HUES48 (cell line): ENCODE measurements at regions not wholly inside any gene's neighbourhood (a gene's known extent, or its start where the extent isn't known, plus 50 kb on each side); places are given as distances from the start of the nearest gene placed in this dataset.

Experiments
- H3K27ac ChIP-seq: one replicate; pipeline ENCODE4 v1.7.0; 2013; ENCODE audit warnings: low read depth, low read length, inconsistent platforms
- H3K27me3 ChIP-seq: 2 replicates; pipeline ENCODE4 v1.6.1; 2013; ENCODE audit warnings: mild to moderate bottlenecking, low read length; ENCODE audit not compliant: control insufficient read depth, insufficient read depth
- H3K36me3 ChIP-seq: 2 replicates; pipeline ENCODE4 v1.6.1; 2013; ENCODE audit warnings: low read length; ENCODE audit not compliant: control insufficient read depth, insufficient read depth
- H3K4me1 ChIP-seq: 2 replicates; pipeline ENCODE4 v1.6.1; 2013; ENCODE audit warnings: mild to moderate bottlenecking, low read length; ENCODE audit not compliant: control insufficient read depth, insufficient read depth
- H3K4me3 ChIP-seq: 2 replicates; pipeline ENCODE4 v1.5.1; 2013; ENCODE audit warnings: mild to moderate bottlenecking, low read depth, low read length
- H3K9ac ChIP-seq: 2 replicates; pipeline ENCODE4 v1.6.1; 2013; ENCODE audit warnings: mild to moderate bottlenecking, low read depth, low read length, moderate library complexity
- H3K9me3 ChIP-seq: 2 replicates; pipeline ENCODE4 v1.6.1; 2013; ENCODE audit warnings: low read length; ENCODE audit not compliant: control insufficient read depth, insufficient read depth

DNA sequence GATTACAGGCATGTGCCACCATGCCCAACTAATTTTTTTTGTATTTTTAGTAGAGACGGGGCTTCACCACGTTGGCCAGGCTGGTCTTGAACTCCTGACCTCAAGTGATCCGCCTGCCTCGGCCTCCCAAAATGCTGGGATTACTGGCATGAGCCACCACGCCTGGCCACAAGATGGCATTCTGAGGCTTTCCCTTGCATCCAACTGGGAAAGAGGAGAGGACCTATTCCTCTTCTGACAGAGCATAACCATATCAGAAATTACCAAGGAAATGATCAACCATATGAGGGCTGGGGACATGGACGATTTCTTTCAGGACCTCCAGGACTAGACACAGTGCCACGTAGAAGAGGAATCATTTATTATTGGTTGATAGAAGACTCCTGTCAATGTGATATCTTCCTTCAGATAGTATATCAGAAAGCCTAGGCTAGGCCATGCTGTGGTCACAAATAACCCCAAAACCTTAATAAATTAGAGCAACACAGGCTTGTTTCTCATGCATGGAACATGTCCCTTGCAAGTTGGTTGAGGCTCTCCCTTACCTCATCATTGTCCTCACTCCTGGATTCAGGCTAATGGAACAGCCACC, 372.3 kb upstream of the IL12A start:
- no peak overlapping the region for H3K9ac ChIP-seq
- no peaks in the 10 kb centered on the region for H3K27me3 ChIP-seq
- H3K27ac ChIP-seq = no peak overlapping the region
- H3K9me3 ChIP-seq = no peaks in the 10 kb centered on the region
- no peak overlapping the region for H3K4me3 ChIP-seq
- H3K36me3 ChIP-seq = no peaks in the 10 kb centered on the region
- peaks cover 9% of the 10 kb centered on the region; the same call in 1 of the 2 replicates for H3K4me1 ChIP-seq

DNA sequence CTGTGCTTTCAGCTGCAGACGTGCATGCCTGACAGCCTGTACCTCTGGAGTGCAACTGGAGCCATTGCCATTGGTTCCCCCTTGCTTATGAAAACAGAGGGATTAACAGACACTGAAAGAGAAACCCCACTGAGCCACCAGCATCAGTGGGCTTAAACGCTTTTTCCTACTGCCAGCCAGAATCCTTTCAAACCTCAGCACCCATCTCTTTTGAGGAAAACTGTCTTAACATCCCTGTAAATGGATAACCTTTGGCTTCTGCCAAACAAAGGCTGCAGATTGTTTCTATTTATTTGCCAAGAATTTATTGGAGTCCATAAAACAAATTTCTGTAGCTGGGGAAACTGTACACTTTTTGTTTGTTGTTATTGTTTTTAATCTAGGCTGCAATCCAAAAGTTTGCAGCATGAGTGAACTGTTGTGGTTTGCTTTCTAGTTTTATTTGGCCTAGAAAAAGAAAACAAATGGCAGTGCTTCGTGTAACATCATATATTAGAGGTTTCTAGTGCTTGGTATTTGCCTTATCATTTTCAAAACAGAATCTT, 369.2 kb upstream of the IL12A start:
- Histone ChIP-seq H3K27ac (no peak overlapping the region), H3K27me3 (no peaks in the 10 kb centered on the region), H3K9ac (no peak overlapping the region), H3K36me3 (no peaks in the 10 kb centered on the region), H3K4me3 (no peak overlapping the region), H3K4me1 (peaks cover 9% of the 10 kb centered on the region; the same call in 1 of the 2 replicates), H3K9me3 (no peaks in the 10 kb centered on the region)

DNA sequence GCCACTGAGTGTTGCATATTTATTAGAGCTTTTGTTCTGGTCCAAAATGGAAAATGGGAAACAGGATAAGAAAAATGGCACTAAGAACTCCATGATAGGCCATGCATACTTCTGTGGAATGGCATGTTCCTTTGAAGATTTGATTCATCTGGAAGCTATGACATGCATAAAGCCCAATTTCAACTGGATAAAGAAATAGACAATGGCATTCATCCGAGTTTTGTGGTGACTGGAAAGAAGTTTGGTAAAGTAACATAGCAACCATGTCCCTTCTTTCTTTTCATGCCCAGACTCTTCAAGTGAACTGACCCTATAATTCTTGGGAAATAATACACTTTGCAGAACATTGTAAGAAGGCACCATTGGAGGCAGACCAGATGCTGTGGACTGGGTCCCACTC, 368.4 kb upstream of the IL12A start:
- Histone ChIP-seq H3K36me3 (no peaks in the 10 kb centered on the region), H3K4me3 (no peak overlapping the region), H3K4me1 (peaks cover 9% of the 10 kb centered on the region; the same call in 1 of the 2 replicates), H3K27ac (no peak overlapping the region), H3K9me3 (no peaks in the 10 kb centered on the region), H3K27me3 (no peaks in the 10 kb centered on the region), H3K9ac (no peak overlapping the region)

DNA sequence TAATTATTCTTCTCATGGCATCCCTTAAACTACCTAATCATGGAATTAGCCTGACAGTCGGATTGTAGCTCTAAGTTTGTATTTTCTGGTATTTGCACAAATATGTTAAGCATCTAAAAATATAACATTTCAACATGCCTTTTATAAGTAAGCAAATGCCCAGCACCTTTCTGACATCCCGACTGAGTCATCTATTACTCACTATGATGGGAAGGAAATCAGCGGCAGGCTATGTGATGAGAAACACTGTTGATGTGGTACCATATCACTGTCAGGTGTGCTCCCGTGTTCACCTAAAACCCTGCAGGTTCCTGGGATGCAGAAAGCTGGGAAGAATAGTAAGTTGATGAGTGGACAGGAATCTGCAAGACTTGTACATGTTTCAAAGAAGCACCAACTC, 367.8 kb upstream of the IL12A start:
- Histone ChIP-seq H3K4me3 (no peak overlapping the region), H3K9ac (no peak overlapping the region), H3K4me1 (peaks cover 9% of the 10 kb centered on the region; the same call in 1 of the 2 replicates), H3K27ac (no peak overlapping the region), H3K9me3 (no peaks in the 10 kb centered on the region), H3K27me3 (no peaks in the 10 kb centered on the region), H3K36me3 (no peaks in the 10 kb centered on the region)

DNA sequence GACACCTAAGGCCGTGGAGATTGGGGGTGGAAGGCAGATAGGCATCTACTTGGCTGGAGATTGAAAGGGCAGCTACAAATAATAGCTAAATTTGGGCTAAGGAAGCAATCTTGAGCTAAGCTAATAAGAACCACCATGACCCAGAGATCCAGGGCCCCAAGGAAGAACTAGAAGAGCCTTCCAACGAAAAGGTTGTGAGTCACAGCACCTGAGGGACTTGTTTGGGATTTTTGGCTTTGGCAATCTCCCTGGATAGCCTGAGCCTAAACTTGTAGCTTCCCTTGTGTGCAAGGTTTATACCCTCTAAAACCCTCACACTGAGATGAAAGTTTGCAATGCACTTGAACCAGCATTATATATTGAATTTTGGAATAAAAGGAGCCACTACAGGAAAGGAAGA, 364.0 kb upstream of the IL12A start:
- no peaks in the 10 kb centered on the region for H3K9me3 ChIP-seq

DNA sequence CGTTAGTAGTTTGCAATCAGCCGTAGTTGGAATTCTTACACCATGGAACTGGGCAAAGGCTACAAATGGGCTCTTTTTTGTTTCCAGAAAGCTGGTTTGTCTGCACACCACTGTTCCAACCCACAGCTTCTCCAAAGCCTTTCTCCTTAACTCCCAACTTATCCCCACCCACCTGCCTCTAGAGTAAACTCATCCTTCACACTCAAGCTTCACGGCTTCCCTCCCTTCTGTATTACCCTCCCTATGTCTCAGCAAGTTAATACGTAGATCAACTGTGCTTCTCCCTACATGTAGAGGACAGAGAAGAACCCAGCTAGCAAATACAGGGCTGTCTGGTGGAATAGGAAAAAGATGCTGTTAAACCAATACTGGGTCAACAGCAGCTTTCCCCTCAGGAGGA, 363.0 kb upstream of the IL12A start:
- no peak overlapping the region for H3K27ac ChIP-seq
- H3K4me3 ChIP-seq = no peak overlapping the region
- H3K9ac ChIP-seq = no peak overlapping the region
- no peaks in the 10 kb centered on the region for H3K4me1 ChIP-seq
- H3K27me3 ChIP-seq = no peaks in the 10 kb centered on the region
- H3K9me3 ChIP-seq = no peaks in the 10 kb centered on the region
- H3K36me3 ChIP-seq = no peaks in the 10 kb centered on the region

More for the DNA sequence above, 364.0 kb upstream of the IL12A start:
- Histone ChIP-seq H3K9ac (no peak overlapping the region), H3K27ac (no peak overlapping the region), H3K36me3 (no peaks in the 10 kb centered on the region), H3K27me3 (no peaks in the 10 kb centered on the region), H3K4me3 (no peak overlapping the region), H3K4me1 (no peaks in the 10 kb centered on the region)

DNA sequence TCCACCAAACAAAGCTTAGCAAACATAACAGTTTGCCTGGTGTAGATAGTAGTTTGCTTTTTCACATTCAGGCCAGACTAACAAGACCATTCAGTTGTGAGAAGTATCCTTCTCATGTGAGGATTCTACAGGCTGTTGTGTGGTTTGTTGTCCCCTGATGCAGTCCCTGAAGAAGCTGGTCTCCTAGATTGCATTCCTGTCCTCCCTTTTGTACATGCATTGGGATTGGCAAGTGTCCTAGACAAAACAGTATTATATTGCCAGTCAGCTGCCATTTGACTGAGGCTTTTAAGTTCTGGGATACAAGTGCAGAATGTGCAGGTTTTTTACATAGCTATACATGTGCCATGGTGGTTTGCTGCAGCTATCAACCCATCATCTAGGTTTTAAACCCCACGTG, 362.0 kb upstream of the IL12A start:
- H3K4me3 ChIP-seq = no peak overlapping the region
- no peaks in the 10 kb centered on the region for H3K36me3 ChIP-seq
- no peak overlapping the region for H3K27ac ChIP-seq
- no peaks in the 10 kb centered on the region for H3K4me1 ChIP-seq
- no peaks in the 10 kb centered on the region for H3K9me3 ChIP-seq
- no peaks in the 10 kb centered on the region for H3K27me3 ChIP-seq
- no peak overlapping the region for H3K9ac ChIP-seq

DNA sequence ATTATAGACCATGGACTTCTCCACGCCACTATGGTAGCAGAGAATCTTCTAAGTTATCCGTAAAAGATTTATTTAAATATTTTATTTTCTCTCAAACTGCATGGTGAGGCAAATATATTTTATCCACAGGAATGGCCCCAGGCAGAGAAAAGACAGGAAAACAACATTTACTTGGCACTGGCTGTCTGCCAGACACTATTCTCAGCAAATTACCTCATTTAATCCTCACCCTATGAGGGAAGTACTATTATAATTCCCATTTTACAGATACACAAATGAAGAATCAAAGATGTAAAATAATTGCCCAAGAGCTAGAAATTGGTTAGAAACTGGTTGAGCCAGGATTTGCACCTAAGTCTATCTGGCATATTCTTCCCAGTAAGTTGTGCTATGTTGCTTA, 361.4 kb upstream of the IL12A start:
- no peak overlapping the region for H3K27ac ChIP-seq

DNA sequence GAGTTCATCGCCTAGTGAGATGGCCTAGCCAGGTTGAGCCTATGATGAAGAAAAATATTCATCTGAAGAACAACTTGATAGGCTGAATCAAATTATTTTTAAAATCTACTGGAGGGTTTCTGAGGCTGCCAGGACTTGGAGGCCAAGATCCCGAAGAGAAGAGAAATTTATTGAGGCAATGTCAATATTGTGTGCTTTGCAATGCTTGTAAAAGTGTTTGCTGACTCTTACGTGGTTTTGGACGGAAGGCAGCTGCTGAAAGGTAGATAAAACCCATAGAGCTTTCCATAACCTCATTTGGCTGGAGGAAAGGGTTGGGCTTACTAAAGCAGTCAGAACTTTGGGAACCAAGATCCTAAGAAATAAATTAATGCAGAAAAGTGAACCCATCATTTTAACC, 361.0 kb upstream of the IL12A start:
- H3K27ac ChIP-seq = no peak overlapping the region
- H3K9ac ChIP-seq = no peak overlapping the region
- no peaks in the 10 kb centered on the region for H3K36me3 ChIP-seq
- H3K4me1 ChIP-seq = 0 out of 2 replicates have a peak, but pooled peaks cover 2% of the 10 kb centered on the region
- H3K9me3 ChIP-seq = no peaks in the 10 kb centered on the region
- no peaks in the 10 kb centered on the region for H3K27me3 ChIP-seq
- H3K4me3 ChIP-seq = no peak overlapping the region

More for the DNA sequence above, 361.4 kb upstream of the IL12A start:
- Histone ChIP-seq H3K27me3 (no peaks in the 10 kb centered on the region), H3K4me1 (0 out of 2 replicates have a peak, but pooled peaks cover under 1% of the 10 kb centered on the region), H3K36me3 (no peaks in the 10 kb centered on the region), H3K9ac (no peak overlapping the region), H3K4me3 (no peak overlapping the region), H3K9me3 (no peaks in the 10 kb centered on the region)

DNA sequence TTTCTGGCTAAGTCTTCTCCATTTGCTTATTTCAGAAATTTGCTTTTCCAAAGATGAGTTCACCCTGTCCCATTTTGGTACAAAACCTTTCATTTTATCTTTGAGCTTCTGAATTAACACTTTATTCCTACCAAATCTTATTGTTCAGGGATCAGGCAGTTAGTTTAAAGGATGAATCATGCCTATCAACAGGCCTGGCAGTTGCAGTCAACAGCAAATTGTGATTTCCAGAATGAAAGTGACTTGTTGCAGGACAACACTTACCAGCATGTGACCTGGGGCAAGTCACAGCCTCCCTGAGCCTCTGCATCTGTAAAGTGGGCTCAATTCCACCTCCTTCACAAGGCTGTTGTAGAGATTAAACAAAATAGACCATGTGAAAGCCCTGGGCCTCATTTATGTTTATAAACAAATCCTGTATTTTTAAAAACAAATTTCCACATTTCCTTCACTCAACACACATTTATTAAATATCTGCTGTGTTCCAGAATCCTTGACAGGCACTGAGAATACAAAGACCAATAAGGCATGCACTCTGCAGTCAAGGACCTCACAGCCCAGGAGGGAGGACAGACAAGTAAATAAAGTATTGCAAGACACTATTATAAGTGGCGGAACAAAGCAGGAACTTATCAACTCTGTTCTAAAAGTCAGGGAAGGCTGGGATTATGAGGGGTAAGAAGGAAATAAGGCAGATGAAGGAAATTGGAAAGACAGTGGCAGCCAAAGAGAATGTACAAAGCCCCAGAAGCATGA, 359.1 kb upstream of the IL12A start:
- Histone ChIP-seq H3K9me3 (no peaks in the 10 kb centered on the region), H3K36me3 (no peaks in the 10 kb centered on the region), H3K27ac (no peak overlapping the region), H3K9ac (no peak overlapping the region), H3K4me1 (peaks cover 9% of the 10 kb centered on the region), H3K27me3 (no peaks in the 10 kb centered on the region), H3K4me3 (no peak overlapping the region)

DNA sequence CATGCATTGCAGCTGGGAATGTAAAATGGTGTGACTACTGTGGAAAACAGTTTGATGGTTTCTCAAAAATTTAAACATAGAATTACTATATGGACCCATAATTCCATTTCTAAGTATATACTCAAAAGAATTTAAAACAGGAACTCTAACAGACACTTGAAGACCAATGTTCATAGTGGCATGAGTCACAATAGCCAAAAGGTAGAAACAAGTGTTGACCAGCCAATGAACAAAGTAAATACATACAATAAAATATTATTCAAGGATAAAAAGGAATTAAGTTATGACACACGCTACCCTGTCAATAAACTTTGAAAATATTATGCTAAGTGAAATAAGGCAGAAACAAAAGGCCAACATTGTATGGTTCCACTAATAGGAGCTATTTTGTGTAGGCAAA, 357.4 kb upstream of the IL12A start:
- Histone ChIP-seq H3K9me3 (no peaks in the 10 kb centered on the region), H3K27me3 (no peaks in the 10 kb centered on the region), H3K4me1 (peaks cover 16% of the 10 kb centered on the region), H3K36me3 (no peaks in the 10 kb centered on the region), H3K4me3 (no peak overlapping the region), H3K27ac (no peak overlapping the region), H3K9ac (no peak overlapping the region)
